GM12872 (cell line): ENCODE measurements at regions not wholly inside any gene's neighbourhood (a gene's known extent, or its start where the extent isn't known, plus 50 kb on each side); places are given as distances from the start of the nearest gene placed in this dataset.

Source experiments
- CTCF ChIP-seq: IDR thresholded peaks from 3 replicates; pipeline ENCODE4 v1.5.1; 2011; ENCODE audit warnings: low read depth, mild to moderate bottlenecking, low read length, moderate library complexity; ENCODE audit not compliant: insufficient read depth

GRCh38 chr4:155495572-155496293 is 119.0 kb upstream of the MAP9 start:
- TF ChIP-seq CTCF: no peak

- TF ChIP-seq CTCF: no peak
These were observed 117.4 kb upstream of the MAP9 start for GRCh38 chr4:155494037-155494718.

- no peak for TF ChIP-seq CTCF
These were observed 114.8 kb upstream of the MAP9 start for GRCh38 chr4:155491336-155492120.

- no peak for TF ChIP-seq CTCF
These were observed 112.5 kb upstream of the MAP9 start for GRCh38 chr4:155489271-155489670.

- no peak for TF ChIP-seq CTCF
These were observed 111.9 kb upstream of the MAP9 start for GRCh38 chr4:155488691-155489090.

GRCh38 chr4:155487210-155487609 is 110.4 kb upstream of the MAP9 start:
- no peak for TF ChIP-seq CTCF

GRCh38 chr4:155481150-155481549 is 104.4 kb upstream of the MAP9 start:
- no peak for TF ChIP-seq CTCF
